ENCODE measurements at regions not wholly inside any gene's neighbourhood (a gene's known extent, or its start where the extent isn't known, plus 50 kb on each side); places are given as distances from the start of the nearest gene placed in this dataset.

DNA sequence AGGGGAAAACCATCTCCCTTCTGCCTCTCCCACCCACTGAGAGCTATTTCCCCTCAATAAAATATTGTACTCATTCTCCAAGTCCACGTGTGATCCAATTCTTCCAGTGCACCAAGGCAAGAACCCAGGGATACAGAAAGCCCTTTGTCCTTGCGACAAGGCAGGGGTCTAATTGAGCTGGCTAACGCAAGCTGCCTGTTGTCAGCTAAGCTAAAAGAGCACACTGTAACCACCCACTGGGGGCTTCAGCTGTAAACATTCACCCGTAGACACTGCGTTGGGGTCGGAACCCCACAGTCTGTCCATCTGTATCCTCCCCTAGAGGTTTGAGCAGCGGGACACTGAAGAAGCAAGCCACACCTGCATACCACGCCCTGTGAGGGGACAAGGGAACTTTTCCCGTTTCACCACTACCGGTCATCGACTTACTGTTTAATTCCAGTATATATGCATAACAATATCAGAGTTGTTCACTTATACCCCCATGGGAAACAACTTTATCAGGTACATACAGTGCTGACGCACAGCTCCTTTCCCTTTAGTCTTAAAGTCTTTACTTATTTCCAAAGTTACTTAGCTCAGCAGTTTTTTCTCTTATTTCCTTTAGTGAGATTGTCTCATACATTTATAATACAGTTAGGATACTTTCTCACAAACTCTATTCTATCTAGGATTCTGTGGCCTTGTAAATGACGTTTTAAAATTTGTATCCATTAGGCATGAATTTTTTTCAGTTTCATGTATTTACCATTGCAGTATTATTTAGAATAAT, 721.6 kb downstream of the ANKRD7 start:
- CTCF ChIA-PET, result interaction anchor here (0.6 kb wide), 1 partner anchor 8 kb away, joined by 3 read pairs; no protein-coding TSS in a partner anchor
- Histone ChIP-seq H3K4me2 (ENCODE audit: control insufficient read depth, insufficient read depth) (no peak overlapping the region), H3K4me1 (ENCODE audit: control insufficient read depth, insufficient read depth, low read length) (no peaks in the 10 kb centered on the region), H3K9me3 (replicated peaks; ENCODE audit: control insufficient read depth, insufficient read depth, low read length) (no peaks in the 10 kb centered on the region), H3K36me3 (ENCODE audit: control insufficient read depth in 2 of 2, insufficient read depth in 2 of 2, low read length in 1 of 2) (no peaks in the 10 kb centered on the region), H4K20me1 (ENCODE audit: control insufficient read depth, insufficient read depth) (no peaks in the 10 kb centered on the region), H3K9ac (ENCODE audit: control insufficient read depth, insufficient read depth, low read length) (no peak overlapping the region), H3K27me3 (replicated peaks in 1 of 2; ENCODE audit: control insufficient read depth in 2 of 2, insufficient read depth in 2 of 2, low read length in 1 of 2) (no peaks in the 10 kb centered on the region), H3K4me3 (no peak overlapping the region), H3K79me2 (ENCODE audit: control insufficient read depth, insufficient read depth, low read length) (no peaks in the 10 kb centered on the region), H2AFZ (ENCODE audit: control insufficient read depth, low read depth, low read length) (no peak overlapping the region), H3K27ac (ENCODE audit: control insufficient read depth, insufficient read depth) (no peak overlapping the region)
- FAIRE-seq, result no peak
- ATAC-seq, result no peak
- intact Hi-C loops (cut with micrococcal nuclease; ENCODE audit: unreplicated experiment), result no loop called here
- SMC1A ChIA-PET (ENCODE audit: uncharacterized antibody, unreplicated experiment), result no interaction called here
- WGBS (ENCODE audit: insufficient coverage, insufficient replicate concordance, low lambda C conversion rate, missing lambda C conversion rate), result 45% methylated on average over 13 of the region's 13 CpGs
- no TSS peak for BruUV-seq (replicated peaks)
- RAD21 ChIA-PET (ENCODE audit: unreplicated experiment), result no interaction called here
- no peak for DNase-seq (ENCODE audit: low read depth, low spot score)
- in situ Hi-C loops (cut with MboI), result no loop called here
- POLR2A ChIA-PET, result no interaction called here
- TF ChIP-seq TCF12 (IDR thresholded peaks at IDR 0.05; ENCODE audit: low read depth, low read length) (no peak), SREBF2 (IDR thresholded peaks at IDR 0.05; ENCODE audit: low read length) (no peak), ESRRA (IDR thresholded peaks at IDR 0.05; ENCODE audit: low read length) (no peak), SPI1 (IDR thresholded peaks at IDR 0.05; ENCODE audit: borderline replicate concordance, insufficient read depth, low read depth, low read length) (no peak), E4F1 (IDR thresholded peaks at IDR 0.05; ENCODE audit: borderline replicate concordance, partially characterized antibody) (no peak), HDAC6 (IDR thresholded peaks at IDR 0.05; ENCODE audit: unreplicated experiment) (no peak), BMI1 (IDR thresholded peaks at IDR 0.05; ENCODE audit: borderline replicate concordance) (no peak), ZNF274 (IDR thresholded peaks at IDR 0.05; ENCODE audit: insufficient read depth, insufficient read length) (no peak)
- TF ChIP-seq, protein P1, sequence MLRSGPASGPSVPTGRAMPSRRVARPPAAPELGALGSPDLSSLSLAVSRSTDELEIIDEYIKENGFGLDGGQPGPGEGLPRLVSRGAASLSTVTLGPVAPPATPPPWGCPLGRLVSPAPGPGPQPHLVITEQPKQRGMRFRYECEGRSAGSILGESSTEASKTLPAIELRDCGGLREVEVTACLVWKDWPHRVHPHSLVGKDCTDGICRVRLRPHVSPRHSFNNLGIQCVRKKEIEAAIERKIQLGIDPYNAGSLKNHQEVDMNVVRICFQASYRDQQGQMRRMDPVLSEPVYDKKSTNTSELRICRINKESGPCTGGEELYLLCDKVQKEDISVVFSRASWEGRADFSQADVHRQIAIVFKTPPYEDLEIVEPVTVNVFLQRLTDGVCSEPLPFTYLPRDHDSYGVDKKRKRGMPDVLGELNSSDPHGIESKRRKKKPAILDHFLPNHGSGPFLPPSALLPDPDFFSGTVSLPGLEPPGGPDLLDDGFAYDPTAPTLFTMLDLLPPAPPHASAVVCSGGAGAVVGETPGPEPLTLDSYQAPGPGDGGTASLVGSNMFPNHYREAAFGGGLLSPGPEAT (IDR thresholded peaks at IDR 0.05; ENCODE audit: low read depth), result no peak
- TF ChIP-seq, protein P2, sequence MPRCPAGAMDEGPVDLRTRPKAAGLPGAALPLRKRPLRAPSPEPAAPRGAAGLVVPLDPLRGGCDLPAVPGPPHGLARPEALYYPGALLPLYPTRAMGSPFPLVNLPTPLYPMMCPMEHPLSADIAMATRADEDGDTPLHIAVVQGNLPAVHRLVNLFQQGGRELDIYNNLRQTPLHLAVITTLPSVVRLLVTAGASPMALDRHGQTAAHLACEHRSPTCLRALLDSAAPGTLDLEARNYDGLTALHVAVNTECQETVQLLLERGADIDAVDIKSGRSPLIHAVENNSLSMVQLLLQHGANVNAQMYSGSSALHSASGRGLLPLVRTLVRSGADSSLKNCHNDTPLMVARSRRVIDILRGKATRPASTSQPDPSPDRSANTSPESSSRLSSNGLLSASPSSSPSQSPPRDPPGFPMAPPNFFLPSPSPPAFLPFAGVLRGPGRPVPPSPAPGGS (IDR thresholded peaks at IDR 0.05; ENCODE audit: borderline replicate concordance, insufficient read depth, low read depth, low read length, poor library complexity, severe bottlenecking), result no peak
- TF ChIP-seq, protein P3, sequence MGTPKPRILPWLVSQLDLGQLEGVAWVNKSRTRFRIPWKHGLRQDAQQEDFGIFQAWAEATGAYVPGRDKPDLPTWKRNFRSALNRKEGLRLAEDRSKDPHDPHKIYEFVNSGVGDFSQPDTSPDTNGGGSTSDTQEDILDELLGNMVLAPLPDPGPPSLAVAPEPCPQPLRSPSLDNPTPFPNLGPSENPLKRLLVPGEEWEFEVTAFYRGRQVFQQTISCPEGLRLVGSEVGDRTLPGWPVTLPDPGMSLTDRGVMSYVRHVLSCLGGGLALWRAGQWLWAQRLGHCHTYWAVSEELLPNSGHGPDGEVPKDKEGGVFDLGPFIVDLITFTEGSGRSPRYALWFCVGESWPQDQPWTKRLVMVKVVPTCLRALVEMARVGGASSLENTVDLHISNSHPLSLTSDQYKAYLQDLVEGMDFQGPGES (IDR thresholded peaks at IDR 0.05), result no peak
- TF ChIP-seq, protein P4, sequence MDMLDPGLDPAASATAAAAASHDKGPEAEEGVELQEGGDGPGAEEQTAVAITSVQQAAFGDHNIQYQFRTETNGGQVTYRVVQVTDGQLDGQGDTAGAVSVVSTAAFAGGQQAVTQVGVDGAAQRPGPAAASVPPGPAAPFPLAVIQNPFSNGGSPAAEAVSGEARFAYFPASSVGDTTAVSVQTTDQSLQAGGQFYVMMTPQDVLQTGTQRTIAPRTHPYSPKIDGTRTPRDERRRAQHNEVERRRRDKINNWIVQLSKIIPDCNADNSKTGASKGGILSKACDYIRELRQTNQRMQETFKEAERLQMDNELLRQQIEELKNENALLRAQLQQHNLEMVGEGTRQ (IDR thresholded peaks at IDR 0.05; ENCODE audit: borderline replicate concordance, low read depth, low read length), result no peak
